Stimulated activated CD8-positive, alpha-beta memory T cell treated with anti-CD3 and anti-CD28 coated beads, Interleukin-4, amount 100 ng/mL, for 48 hours (primary cell): ENCODE measurements at regions not wholly inside any gene's neighbourhood (a gene's known extent, or its start where the extent isn't known, plus 50 kb on each side); places are given as distances from the start of the nearest gene placed in this dataset.
A peak's percentile ranks its signal among the peaks of the same experiment; 100 is the strongest.
"Not testable (repeated sequence)": the region's sequence is repeated elsewhere in the genome, so short reads cannot be mapped to it uniquely, and the experiment has no call there.

Experiments used
- DNase-seq: peaks from one replicate; pipeline ENCODE4 v3.0.0-alpha.2; 2020

GRCh38 chr4:154030152-154030551, 241.3 kb upstream of the SFRP2 start:
- DNase-seq: no peak

DNA sequence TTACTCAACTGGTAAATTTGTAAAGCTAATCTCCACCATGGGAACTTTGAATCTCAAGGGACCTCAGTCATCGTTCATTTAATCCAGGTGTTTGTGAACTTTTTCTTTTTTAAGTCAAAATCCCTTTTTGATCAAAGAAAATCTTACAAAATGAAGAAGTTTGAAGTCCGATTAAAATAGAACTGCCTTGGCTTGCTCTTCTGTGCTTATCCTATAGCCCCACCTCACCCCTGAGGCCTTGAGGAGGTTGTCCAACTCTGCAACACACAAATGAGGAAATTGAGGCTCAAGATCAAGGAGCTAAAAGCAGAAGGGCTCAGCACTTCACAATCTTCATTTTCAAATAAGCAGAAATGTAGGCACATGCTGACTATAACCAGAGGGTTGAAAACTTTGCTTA, 240.3 kb upstream of the SFRP2 start:
- no peak for DNase-seq

- DNase-seq: no peak
Measured at GRCh38 chr4:154025110-154025509, 236.2 kb upstream of the SFRP2 start.

DNA sequence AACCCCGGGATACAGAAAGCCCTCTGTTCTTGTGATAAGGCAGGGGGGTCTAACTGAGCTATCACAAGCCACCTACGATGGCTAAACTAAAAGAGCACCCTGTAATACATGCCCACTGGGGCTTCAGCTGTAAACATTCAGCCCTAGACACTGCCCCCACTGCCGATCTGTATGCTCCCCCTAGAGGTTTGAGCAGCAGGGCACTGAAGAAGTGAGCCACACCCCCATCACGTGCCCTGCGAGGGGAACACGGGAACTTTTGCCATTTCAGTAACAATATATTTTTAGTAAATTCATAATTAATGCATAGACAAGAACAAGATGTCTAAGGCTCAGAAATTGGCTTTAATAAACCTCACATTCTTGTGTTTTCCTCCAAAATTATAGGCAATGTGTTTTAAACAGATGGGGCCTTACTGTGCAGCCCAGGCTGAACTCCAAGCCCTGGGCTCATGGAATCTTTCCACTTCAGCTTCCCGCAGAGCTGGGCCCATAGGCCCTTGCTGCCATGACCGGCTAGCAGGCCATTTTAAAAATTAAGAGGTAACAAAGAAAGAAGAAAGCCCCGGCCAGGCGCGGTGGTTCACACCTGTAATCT, 235.3 kb upstream of the SFRP2 start:
- no peak for DNase-seq

DNA sequence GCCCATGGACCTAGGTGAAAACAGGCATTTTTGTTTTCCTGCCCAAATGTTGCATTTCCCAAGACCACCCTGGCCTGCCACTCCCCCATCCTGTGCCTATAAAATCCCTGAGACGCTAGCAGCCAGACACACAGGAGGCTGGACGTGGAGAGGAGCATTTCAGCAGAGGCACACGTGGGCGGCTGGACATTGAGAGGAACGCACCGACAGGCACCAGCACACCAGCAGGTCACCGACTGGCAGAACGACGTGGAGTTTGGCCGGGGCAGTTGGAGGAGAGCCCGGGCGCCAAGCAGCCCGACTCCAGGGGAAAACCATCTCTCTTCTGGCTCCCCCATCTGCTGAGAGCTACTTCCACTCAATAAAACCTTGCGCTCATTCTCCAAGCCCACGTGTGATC, 234.8 kb upstream of the SFRP2 start:
- DNase-seq: not testable (repeated sequence)

GRCh38 chr4:154019811-154020210, 230.9 kb upstream of the SFRP2 start:
- no peak for DNase-seq

DNA sequence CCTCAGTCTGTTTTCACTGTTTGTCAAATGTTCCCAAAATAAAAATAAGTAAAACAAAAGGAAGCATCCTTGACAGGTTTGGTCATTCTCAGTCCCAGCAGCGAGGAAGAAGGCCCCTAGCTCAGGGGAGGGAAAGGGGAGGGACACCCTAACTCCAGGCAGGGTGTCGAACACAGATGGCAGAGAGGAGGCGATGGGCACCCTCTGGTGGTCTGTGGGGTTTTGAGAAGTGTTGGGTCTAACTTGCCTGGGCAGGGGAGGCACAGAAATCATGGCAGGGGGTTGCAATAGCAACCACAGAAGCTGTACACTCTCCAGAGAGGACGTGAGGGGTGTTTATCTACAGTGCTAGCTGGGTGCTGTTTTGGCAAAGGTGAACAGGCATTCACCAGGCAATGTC, 229.8 kb upstream of the SFRP2 start:
- peak; percentile 47 for DNase-seq

- DNase-seq: no peak
Measured at GRCh38 chr4:154015578-154015977, 226.7 kb upstream of the SFRP2 start.

GRCh38 chr4:154014407-154015321, 225.8 kb upstream of the SFRP2 start:
- no peak for DNase-seq

GRCh38 chr4:154013576-154013975, 224.7 kb upstream of the SFRP2 start:
- no peak for DNase-seq

GRCh38 chr4:154010371-154010770, 221.5 kb upstream of the SFRP2 start:
- DNase-seq: no peak

GRCh38 chr4:154009788-154010187, 220.9 kb upstream of the SFRP2 start:
- no peak for DNase-seq

- no peak for DNase-seq
Measured at GRCh38 chr4:154009191-154009590, 220.3 kb upstream of the SFRP2 start.

- DNase-seq: no peak
Measured at GRCh38 chr4:154005171-154005520, 216.3 kb upstream of the SFRP2 start.

GRCh38 chr4:154004507-154005170, 215.8 kb upstream of the SFRP2 start:
- no peak for DNase-seq

GRCh38 chr4:154004016-154004415, 215.1 kb upstream of the SFRP2 start:
- no peak for DNase-seq

DNA sequence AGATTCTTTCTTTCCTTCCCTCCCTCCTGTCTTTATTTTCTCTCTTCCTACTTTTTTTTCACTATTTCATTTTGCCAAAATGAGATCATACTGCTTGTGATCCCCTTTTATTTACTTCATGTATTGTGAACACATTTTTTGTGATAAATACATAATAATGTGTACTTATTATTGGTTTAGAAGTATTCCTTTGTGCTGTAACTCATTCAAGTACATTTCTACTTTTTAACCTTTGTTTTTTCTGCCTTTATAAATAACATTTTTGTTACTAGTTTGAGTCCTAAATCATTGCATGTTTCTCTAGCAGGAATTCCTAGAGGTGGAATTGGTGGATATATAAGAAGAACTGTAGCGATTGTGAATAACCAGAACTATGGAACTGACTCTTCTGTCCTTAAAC, 214.5 kb upstream of the SFRP2 start:
- no peak for DNase-seq

DNA sequence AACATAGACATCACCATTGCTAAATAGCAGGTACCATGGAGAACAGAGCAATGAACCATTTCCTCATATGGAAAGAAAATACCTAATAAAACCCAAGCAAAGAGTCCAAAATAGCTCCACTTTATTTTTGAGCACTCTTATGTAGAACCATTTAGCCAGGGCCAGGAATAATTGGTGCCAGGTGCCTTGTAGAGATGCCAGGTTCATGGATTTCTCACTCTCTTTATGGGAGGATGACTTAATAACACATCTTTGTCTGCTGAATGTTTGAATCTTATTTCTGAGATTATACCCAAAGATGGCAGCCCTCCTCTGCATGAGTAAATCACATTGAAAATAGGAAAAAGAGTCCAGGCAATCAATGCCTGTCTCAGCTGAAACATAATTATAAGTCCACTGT, 212.3 kb upstream of the SFRP2 start:
- no peak for DNase-seq

- DNase-seq: no peak
Measured at GRCh38 chr4:153997516-153997915, 208.6 kb upstream of the SFRP2 start.

- no peak for DNase-seq
Measured at GRCh38 chr4:153989505-153989904, 200.6 kb upstream of the SFRP2 start.

DNA sequence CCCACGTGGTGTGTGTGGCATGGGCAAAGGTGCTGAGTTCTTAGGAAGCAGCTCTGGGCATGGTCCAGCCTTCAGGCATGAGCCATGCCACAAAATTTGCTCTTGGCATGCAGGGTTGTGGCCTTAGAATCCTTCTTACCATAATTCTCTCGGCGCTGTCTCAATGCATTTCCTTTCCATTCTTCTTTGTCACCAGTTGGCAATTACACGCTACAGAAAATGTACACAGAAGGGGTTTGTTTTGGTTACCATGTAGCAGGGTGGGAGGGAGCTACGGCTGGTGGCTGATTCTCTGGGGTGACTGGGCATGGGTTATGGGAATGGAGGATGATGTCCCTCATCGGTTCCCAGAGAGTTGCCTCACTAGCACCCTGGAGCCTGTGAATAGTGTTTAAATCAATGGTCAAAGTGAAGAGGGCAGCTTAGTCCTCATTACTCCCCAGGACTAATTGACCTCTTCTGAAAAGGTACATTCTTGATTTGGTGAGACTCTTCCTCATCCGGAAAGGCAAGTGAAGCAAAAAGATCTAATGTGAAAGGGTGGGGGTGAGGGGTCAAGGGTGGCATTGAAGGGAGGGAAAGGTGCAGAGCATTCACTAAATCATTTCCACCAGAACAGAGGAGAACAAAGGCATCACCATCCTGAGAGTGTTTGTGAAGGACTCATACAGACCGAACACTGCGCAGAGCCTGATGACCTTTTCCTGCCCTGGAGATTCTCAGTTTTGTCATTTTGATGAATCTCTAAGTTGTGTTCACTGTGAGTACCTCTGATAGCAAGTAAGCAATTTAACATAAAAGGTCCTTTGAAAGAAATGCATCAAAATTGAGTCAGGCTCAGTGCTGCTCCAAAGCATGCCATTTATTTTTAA, 199.8 kb upstream of the SFRP2 start:
- no peak for DNase-seq

DNA sequence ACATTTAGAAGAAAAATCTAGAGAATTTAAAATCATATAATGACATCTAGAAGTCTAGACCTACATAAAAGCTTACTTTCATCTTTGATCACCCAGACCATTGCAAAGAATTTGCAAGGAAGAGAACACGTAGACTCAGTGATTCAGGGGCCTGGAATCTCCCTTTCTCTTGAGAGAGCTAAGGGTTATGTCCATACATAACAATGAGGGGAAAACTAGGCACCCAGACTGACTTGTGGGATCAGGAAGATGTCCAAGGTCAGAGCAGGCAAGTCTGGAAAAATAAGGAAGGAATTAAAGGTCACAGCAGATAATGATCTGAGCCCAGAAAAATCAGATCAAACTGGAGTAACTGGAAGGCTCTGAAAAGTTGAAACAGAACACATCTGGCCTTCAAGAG, 198.4 kb upstream of the SFRP2 start:
- no peak for DNase-seq

- DNase-seq: no peak
Measured at GRCh38 chr4:153976954-153977353, 188.1 kb upstream of the SFRP2 start.
